ENCODE measurements at regions not wholly inside any gene's neighbourhood (a gene's known extent, or its start where the extent isn't known, plus 50 kb on each side); places are given as distances from the start of the nearest gene placed in this dataset.

- Histone ChIP-seq H3K27ac (replicated peaks) (no peak overlapping the region), H3K4me3 (replicated peaks; ENCODE audit: insufficient read depth, low read length) (no peak overlapping the region), H3K27me3 (ENCODE audit: insufficient read depth, poor library complexity, severe bottlenecking) (no peaks in the 10 kb centered on the region)
- DNase-seq (ENCODE audit: low read depth in 1 of 2, low spot score in 1 of 2), result no peak
- no peak for TF ChIP-seq CTCF (IDR thresholded peaks at IDR 0.05; ENCODE audit: insufficient read depth, low read length)
- TF ChIP-seq POLR2AphosphoS5 (IDR thresholded peaks at IDR 0.05; ENCODE audit: low read depth), result no peak
- no peak for TF ChIP-seq GABPA (IDR thresholded peaks at IDR 0.05; ENCODE audit: low read depth)
Measured at GRCh38 chr11:38796281-38796680, 2198.2 kb upstream of the RAG2 start.

DNA sequence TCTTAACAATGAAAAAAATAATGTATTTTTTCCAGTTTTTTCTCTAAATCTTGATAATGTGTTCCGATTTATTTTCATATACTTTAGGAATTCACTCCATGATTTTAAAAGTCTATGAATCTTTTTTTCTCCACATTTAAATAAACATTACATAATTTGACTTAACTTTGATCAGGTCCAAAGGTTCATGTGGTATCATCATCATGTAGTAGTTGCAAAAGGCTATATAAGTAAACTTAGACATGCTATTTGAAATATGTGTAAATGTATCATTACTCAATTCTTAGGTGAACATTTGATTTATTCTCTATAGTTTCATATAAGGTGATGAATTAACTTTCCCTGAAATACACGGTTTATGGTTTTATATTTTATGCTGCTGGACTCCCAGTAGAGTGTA is 2197.0 kb upstream of the RAG2 start:
- TF ChIP-seq, protein P1, sequence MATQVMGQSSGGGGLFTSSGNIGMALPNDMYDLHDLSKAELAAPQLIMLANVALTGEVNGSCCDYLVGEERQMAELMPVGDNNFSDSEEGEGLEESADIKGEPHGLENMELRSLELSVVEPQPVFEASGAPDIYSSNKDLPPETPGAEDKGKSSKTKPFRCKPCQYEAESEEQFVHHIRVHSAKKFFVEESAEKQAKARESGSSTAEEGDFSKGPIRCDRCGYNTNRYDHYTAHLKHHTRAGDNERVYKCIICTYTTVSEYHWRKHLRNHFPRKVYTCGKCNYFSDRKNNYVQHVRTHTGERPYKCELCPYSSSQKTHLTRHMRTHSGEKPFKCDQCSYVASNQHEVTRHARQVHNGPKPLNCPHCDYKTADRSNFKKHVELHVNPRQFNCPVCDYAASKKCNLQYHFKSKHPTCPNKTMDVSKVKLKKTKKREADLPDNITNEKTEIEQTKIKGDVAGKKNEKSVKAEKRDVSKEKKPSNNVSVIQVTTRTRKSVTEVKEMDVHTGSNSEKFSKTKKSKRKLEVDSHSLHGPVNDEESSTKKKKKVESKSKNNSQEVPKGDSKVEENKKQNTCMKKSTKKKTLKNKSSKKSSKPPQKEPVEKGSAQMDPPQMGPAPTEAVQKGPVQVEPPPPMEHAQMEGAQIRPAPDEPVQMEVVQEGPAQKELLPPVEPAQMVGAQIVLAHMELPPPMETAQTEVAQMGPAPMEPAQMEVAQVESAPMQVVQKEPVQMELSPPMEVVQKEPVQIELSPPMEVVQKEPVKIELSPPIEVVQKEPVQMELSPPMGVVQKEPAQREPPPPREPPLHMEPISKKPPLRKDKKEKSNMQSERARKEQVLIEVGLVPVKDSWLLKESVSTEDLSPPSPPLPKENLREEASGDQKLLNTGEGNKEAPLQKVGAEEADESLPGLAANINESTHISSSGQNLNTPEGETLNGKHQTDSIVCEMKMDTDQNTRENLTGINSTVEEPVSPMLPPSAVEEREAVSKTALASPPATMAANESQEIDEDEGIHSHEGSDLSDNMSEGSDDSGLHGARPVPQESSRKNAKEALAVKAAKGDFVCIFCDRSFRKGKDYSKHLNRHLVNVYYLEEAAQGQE (IDR thresholded peaks at IDR 0.05; ENCODE audit: insufficient replicate concordance, low read depth), result no peak
- no peak for TF ChIP-seq POLR2AphosphoS5 (IDR thresholded peaks at IDR 0.05; ENCODE audit: low read depth)
- Histone ChIP-seq H3K27me3 (ENCODE audit: insufficient read depth, poor library complexity, severe bottlenecking) (no peaks in the 10 kb centered on the region), H3K4me3 (replicated peaks; ENCODE audit: insufficient read depth, low read length) (no peak overlapping the region)

GRCh38 chr11:38791346-38791961 is 2193.4 kb upstream of the RAG2 start:
- no peak overlapping the region for H3K4me3 ChIP-seq (replicated peaks; ENCODE audit: insufficient read depth, low read length)
- no peaks in the 10 kb centered on the region for H3K27me3 ChIP-seq (ENCODE audit: insufficient read depth, poor library complexity, severe bottlenecking)
- no peak overlapping the region for H3K27ac ChIP-seq (replicated peaks)
- peak; percentile 49 for TF ChIP-seq CTCF (IDR thresholded peaks at IDR 0.05; ENCODE audit: insufficient read depth, low read length)
- TF ChIP-seq GABPA (IDR thresholded peaks at IDR 0.05; ENCODE audit: low read depth), result no peak
- TF ChIP-seq, protein P1 (IDR thresholded peaks at IDR 0.05; ENCODE audit: insufficient replicate concordance, low read depth), result no peak
- TF ChIP-seq SPI1 (IDR thresholded peaks at IDR 0.05; ENCODE audit: borderline replicate concordance, low read depth), result no peak
- no peak for TF ChIP-seq POLR2AphosphoS5 (IDR thresholded peaks at IDR 0.05; ENCODE audit: low read depth)
- DNase-seq (ENCODE audit: low read depth in 1 of 2, low spot score in 1 of 2), result peak; percentile 6 to 54

More for the DNA sequence above, 2197.0 kb upstream of the RAG2 start:
- H3K27ac ChIP-seq (replicated peaks), result no peak overlapping the region
- no peak for DNase-seq (ENCODE audit: low read depth in 1 of 2, low spot score in 1 of 2)

- no peak for DNase-seq (ENCODE audit: low read depth in 1 of 2, low spot score in 1 of 2)
- TF ChIP-seq, protein P1 (IDR thresholded peaks at IDR 0.05; ENCODE audit: insufficient replicate concordance, low read depth), result no peak
- no peak for TF ChIP-seq POLR2AphosphoS5 (IDR thresholded peaks at IDR 0.05; ENCODE audit: low read depth)
- no peak for TF ChIP-seq GABPA (IDR thresholded peaks at IDR 0.05; ENCODE audit: low read depth)
- no peak for TF ChIP-seq CTCF (IDR thresholded peaks at IDR 0.05; ENCODE audit: insufficient read depth, low read length)
- Histone ChIP-seq H3K4me3 (replicated peaks; ENCODE audit: insufficient read depth, low read length) (no peak overlapping the region), H3K27ac (replicated peaks) (no peak overlapping the region), H3K27me3 (ENCODE audit: insufficient read depth, poor library complexity, severe bottlenecking) (no peaks in the 10 kb centered on the region)
Measured at GRCh38 chr11:38788561-38788960, 2190.5 kb upstream of the RAG2 start.

Data from HL-60 (cell line).